ENCODE measurements at regions not wholly inside any gene's neighbourhood (a gene's known extent, or its start where the extent isn't known, plus 50 kb on each side); places are given as distances from the start of the nearest gene placed in this dataset.
"Not testable (repeated sequence)": the region's sequence is repeated elsewhere in the genome, so short reads cannot be mapped to it uniquely, and the experiment has no call there.

- Histone ChIP-seq H3K4me3 (no peak overlapping the region), H3K9ac (ENCODE audit: insufficient read depth in 1 of 2, low read length in 2 of 2) (no peak overlapping the region), H3K27me3 (ENCODE audit: control insufficient read depth in 3 of 3, insufficient read depth in 3 of 3, low read length in 2 of 3) (no peaks in the 10 kb centered on the region), H3K4me1 (ENCODE audit: control insufficient read depth in 5 of 5, insufficient read depth in 5 of 5, low read length in 5 of 5) (peaks cover 0 to 15% (median 3%) of the 10 kb centered on the region in 5 donors), H3K27ac (ENCODE audit: low read depth in 1 of 2, low read length in 1 of 2) (no peak overlapping the region), H3K36me3 (ENCODE audit: control insufficient read depth in 4 of 4, insufficient read depth in 4 of 4, low read length in 4 of 4) (no peaks in the 10 kb centered on the region), H3K9me3 (ENCODE audit: control insufficient read depth in 4 of 4, insufficient read depth in 3 of 4, low read length in 3 of 4) (no peaks in the 10 kb centered on the region)
- 91 to 92% methylated on average over 3 of the region's 3 CpGs for WGBS, 2 donors
- DNase-seq (no peak), ATAC-seq (ENCODE audit: insufficient read depth, low FRiP score) (no peak)
- TF ChIP-seq CTCF (IDR thresholded peaks at IDR 0.05; ENCODE audit: control extremely low read depth, extremely low read depth), result no peak
These were observed 101.8 kb upstream of the LARP1 start for GRCh38 chr5:154653418-154653763.

GRCh38 chr5:154652746-154653417 lies 102.3 kb upstream of the LARP1 start:
- no peak overlapping the region for H3K9ac ChIP-seq (ENCODE audit: insufficient read depth in 1 of 2, low read length in 2 of 2)
- DNase-seq (no peak), ATAC-seq (ENCODE audit: insufficient read depth, low FRiP score) (no peak)
- H3K4me3 ChIP-seq, result no peak overlapping the region
- no peaks in the 10 kb centered on the region for H3K27me3 ChIP-seq (ENCODE audit: control insufficient read depth in 3 of 3, insufficient read depth in 3 of 3, low read length in 2 of 3)
- H3K4me1 ChIP-seq (ENCODE audit: control insufficient read depth in 5 of 5, insufficient read depth in 5 of 5, low read length in 5 of 5), result peaks cover 0 to 15% (median 3%) of the 10 kb centered on the region in 5 donors
- no peaks in the 10 kb centered on the region for H3K36me3 ChIP-seq (ENCODE audit: control insufficient read depth in 4 of 4, insufficient read depth in 4 of 4, low read length in 4 of 4)
- no peaks in the 10 kb centered on the region for H3K9me3 ChIP-seq (ENCODE audit: control insufficient read depth in 4 of 4, insufficient read depth in 3 of 4, low read length in 3 of 4)
- H3K27ac ChIP-seq (ENCODE audit: low read depth in 1 of 2, low read length in 1 of 2), result no peak overlapping the region
- 79 to 85% methylated on average over 5 of the region's 5 CpGs for WGBS, 2 donors
- no peak for TF ChIP-seq CTCF (IDR thresholded peaks at IDR 0.05; ENCODE audit: control extremely low read depth, extremely low read depth)

- not testable (repeated sequence) for H3K36me3 ChIP-seq (ENCODE audit: control insufficient read depth in 4 of 4, insufficient read depth in 4 of 4, low read length in 4 of 4); ATAC-seq (ENCODE audit: insufficient read depth, low FRiP score); H3K4me3 ChIP-seq; H3K9ac ChIP-seq (ENCODE audit: insufficient read depth in 1 of 2, low read length in 2 of 2); H3K27me3 ChIP-seq (ENCODE audit: control insufficient read depth in 3 of 3, insufficient read depth in 3 of 3, low read length in 2 of 3); H3K27ac ChIP-seq (ENCODE audit: low read depth in 1 of 2, low read length in 1 of 2); H3K9me3 ChIP-seq (ENCODE audit: control insufficient read depth in 4 of 4, insufficient read depth in 3 of 4, low read length in 3 of 4); DNase-seq
- peaks cover 0 to 26% (median 4%) of the 10 kb centered on the region in 5 donors for H3K4me1 ChIP-seq (ENCODE audit: control insufficient read depth in 5 of 5, insufficient read depth in 5 of 5, low read length in 5 of 5)
- WGBS, 2 donors, result 92 to 94% methylated on average over 5 of the region's 5 CpGs
These were observed 103.4 kb upstream of the LARP1 start for GRCh38 chr5:154651795-154652194.

GRCh38 chr5:154648706-154649105 lies 106.5 kb upstream of the LARP1 start:
- 78 to 87% methylated on average over 9 of the region's 9 CpGs for WGBS, 2 donors

More at GRCh38 chr5:154648706-154649105, 106.5 kb upstream of the LARP1 start:
- peak; percentile 32 to 74 (median 61) for DNase-seq
- Histone ChIP-seq H3K27ac (ENCODE audit: low read depth in 1 of 2, low read length in 1 of 2) (no peak overlapping the region), H3K36me3 (ENCODE audit: control insufficient read depth in 4 of 4, insufficient read depth in 4 of 4, low read length in 4 of 4) (no peaks in the 10 kb centered on the region), H3K9ac (ENCODE audit: insufficient read depth in 1 of 2, low read length in 2 of 2) (no peak overlapping the region), H3K9me3 (ENCODE audit: control insufficient read depth in 4 of 4, insufficient read depth in 3 of 4, low read length in 3 of 4) (no peaks in the 10 kb centered on the region), H3K4me1 (ENCODE audit: control insufficient read depth in 5 of 5, insufficient read depth in 5 of 5, low read length in 5 of 5) (peaks cover 0 to 13% (median 0%) of the 10 kb centered on the region in 5 donors), H3K4me3 (no peak overlapping the region), H3K27me3 (ENCODE audit: control insufficient read depth in 3 of 3, insufficient read depth in 3 of 3, low read length in 2 of 3) (no peaks in the 10 kb centered on the region)
- TF ChIP-seq CTCF (IDR thresholded peaks at IDR 0.05; ENCODE audit: control extremely low read depth, extremely low read depth), result no peak
- no peak for ATAC-seq (ENCODE audit: insufficient read depth, low FRiP score)
